Limb (tissue), 2 donors: ENCODE measurements at regions not wholly inside any gene's neighbourhood (a gene's known extent, or its start where the extent isn't known, plus 50 kb on each side); places are given as distances from the start of the nearest gene placed in this dataset.
A peak's percentile ranks its signal among the peaks of the same experiment; 100 is the strongest.

Source experiments
- DNase-seq, 2 donors: peaks; one replicate each; pipeline ENCODE4 v3.0.0-alpha.2; 2016; ENCODE audit errors: extremely low spot score in 2 of 2

DNA sequence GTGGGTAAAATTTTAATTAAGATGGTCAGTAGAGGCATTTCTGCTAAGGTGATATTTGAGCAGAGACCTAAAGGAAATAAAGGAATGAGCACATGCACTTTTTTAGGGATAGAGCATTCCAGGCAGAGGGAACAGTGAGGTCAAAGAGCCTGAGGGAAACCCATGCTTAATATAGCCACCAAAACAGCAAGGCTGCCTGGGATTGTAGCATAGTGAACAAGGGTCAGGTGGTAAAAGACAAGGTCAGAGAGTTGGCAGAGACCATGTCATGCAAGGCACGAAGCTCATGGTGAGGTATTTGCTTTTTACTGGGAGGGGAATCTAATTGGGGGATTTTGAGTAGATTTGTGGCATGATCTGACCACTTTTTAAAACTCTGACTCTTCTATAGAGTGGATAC, 344.6 kb upstream of the LRRC7 start:
- DNase-seq, result no peak

DNA sequence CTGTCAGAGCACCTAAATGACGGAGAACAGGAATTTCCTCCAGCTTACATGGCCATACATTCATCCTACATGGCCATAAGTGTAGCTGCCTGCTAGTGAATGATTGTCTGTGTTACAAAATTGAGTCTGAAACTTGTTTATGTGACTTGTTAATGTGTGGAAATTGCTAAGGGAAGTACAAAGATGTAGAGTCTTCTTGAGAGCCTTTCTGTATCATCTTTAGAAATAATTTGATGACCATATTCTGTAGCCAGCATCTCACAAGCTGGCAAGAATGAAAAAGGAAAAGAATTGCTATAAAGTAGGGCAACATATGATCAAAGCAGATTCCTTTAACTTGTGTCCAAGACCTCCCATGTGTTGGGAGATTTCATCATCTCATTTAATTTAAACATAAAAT, 339.2 kb upstream of the LRRC7 start:
- no peak for DNase-seq

DNA sequence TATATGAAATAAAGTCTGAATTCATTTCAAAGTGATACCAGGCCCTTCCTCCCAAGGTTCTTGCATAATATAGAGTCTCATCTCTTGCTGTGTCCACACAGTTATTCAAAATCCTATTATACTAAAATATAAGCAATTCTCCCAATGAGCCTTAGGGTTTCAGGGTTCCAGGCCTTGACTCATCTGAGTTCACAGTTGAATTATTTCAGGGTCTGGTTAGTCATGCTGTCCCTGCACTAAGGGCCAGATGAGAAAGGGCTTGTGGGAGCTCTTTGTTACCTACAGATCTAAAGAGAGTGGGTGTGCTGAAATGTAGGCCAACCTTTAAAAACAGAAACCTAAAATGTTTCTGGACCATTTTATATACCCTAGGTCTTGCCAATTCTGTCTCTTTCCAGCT, 337.5 kb upstream of the LRRC7 start:
- DNase-seq, result no peak

DNA sequence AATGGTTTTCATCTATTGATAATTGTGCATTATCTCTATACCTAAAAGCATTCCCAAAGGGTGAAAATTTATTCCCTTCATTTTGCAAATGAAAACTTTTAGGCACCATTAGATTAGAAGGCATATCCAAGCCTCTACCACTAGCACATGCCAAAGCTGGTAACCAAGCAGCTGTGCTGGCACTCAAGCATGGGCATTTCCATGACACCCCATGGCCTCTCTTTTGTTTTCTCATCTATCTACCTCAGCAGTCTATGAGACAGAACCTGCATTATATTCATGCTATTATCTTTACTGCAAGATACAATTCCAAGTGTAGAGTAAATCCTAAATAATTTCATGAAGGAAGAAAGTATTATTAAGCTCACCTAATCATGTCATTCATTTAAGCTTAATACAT, 334.3 kb upstream of the LRRC7 start:
- no peak for DNase-seq

DNA sequence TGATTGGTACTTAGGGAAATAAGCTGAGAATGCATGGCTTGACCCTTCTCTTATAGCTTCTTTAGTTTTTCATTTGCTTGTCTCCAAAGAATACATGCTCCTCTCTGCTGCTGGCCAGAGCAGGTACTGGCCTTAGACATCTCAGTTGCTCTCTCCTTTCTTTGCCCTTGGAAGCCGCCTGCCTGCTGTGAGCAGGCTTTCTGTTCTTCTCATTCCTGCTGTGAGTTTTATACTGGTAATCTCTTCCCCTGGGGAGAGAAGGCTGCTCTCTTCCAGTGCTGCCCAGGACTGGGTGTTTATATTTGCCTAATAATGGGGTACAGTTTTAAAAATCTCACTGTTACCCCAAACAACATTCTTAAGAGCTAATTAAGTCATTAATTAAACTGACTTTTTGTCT, 323.5 kb upstream of the LRRC7 start:
- no peak for DNase-seq

DNA sequence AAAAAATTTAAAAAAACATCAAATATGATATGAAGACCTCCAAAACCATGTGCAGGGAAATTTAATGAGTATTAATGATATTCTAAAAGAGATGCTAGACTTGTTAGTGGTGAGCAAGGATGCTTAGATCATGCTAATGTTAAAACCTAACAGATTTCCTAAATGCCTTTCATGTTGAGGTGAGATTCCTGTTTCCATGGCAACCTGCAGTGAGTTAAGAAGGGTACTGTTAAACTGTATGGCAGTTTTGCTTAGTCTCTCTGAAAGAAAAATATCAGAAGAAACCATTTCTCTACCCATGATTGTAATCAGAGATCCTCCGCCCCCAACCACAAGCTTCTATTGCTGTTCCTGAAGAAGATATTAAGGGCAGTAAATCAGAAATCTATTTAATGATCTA, 321.6 kb upstream of the LRRC7 start:
- DNase-seq, result no peak

DNA sequence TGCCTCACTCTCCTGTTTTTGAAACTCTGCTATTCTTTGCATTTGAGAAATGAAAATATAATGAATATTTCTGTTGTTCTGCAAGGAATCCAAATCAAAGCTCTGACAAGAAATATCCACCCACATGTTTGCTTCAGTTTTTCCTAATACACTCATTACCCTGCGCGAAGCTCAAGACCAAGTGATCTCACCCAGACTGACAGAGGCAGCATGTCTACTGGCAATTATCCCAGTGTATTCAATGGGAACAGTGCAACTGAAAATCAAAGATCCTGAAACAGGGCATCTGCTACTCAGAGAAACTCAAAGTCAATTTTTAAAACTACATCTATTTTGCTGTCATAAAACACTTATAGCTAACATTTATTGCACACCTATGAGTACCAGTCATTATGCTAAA, 321.0 kb upstream of the LRRC7 start:
- DNase-seq, result peak in 1 of 2 donors; percentile 20

DNA sequence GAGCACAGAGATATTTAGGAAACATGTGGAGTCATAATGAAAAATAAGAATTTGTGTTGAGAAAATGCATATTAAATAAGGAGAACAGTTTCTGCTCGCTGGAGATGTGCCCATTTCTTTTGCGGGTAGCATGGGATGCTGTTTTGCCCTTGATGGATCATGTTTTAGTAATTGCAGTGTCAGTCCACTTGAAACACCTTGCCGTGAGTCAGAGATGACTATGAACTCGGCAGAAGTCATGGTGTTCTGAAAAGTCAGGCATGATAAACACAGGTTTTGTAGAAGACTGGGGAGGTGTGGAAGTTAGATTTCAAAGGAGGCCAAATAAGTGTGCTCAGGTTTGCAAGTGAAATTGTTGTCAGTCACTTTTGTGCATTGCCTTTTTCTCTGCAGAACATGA, 315.0 kb upstream of the LRRC7 start:
- no peak for DNase-seq

DNA sequence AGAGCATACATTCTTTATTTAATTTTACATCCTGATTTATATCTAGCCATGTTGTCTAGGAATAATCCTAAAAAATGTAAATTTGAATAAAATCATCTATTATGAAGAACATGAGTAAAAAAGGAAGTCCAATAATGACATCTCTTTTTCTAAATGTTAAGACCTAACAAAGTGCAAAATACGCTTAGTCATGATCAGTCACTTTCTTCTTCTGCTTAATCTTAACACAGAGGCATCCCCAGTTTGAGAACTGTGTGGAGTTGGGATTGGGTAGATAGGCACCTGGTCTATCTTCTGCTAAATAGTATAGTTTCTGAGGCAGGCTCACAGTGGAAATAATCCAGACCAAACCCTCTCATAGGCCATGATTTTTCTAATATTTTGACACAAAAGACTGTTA, 311.7 kb upstream of the LRRC7 start:
- DNase-seq, result no peak

DNA sequence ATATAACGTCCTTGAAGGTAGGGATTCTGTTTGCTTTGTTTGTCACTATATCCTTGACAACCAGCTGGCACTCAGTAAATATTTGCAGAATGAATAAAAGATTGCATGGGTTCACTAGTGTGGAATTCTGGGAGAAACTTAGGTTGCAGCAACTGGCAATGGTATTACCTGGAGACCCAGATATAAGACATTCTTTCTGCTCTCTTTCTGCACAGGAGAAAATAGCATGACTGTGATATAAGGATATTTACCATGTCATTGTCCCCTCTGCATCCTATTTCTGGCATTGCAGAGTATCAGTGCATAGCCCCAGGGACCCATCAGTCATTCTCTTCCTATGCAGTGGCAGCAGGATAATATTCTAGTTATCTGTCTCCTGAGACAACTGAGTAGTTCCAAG, 308.9 kb upstream of the LRRC7 start:
- no peak for DNase-seq

DNA sequence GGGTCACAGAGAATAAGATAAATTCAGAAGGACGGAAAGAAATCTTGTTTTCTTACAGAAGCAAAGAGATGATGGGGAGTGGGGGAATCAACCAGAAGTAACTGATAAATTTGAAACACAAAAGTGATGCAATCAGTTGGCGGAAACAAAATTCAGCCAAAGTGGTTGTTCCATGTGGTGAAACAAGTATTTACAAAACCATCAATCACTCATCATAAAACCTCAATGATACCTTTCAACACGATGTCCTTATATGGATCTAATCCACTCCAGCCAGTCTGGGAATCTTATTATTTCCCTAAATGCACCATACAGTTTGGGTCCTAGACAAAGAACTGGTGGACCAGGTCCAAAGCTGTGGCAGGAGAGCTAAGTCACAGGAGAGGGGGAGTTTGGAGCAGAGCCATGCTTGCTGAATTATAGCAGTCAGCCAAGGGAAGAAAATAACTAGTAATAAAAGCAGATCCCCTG, 303.8 kb upstream of the LRRC7 start:
- peak; percentile 50 to 51 for DNase-seq

DNA sequence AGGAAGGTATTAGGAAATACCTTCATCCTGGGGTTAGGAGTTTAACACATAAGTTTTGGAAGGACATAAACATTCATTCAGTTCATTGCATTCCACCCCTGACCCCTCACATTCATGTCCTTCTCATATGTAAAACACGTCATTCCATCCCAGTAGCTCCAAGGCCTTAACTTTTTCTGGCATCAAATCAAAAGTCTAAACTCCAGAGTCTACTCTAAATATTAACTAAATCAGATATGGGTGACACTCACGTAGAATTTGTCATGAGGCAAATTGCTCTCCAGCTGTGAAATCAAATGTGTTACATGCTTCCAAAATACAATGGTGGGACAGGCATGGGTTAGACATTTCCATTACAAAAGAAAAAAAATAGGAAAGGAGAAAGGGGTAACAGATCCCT, 298.2 kb upstream of the LRRC7 start:
- no peak for DNase-seq

DNA sequence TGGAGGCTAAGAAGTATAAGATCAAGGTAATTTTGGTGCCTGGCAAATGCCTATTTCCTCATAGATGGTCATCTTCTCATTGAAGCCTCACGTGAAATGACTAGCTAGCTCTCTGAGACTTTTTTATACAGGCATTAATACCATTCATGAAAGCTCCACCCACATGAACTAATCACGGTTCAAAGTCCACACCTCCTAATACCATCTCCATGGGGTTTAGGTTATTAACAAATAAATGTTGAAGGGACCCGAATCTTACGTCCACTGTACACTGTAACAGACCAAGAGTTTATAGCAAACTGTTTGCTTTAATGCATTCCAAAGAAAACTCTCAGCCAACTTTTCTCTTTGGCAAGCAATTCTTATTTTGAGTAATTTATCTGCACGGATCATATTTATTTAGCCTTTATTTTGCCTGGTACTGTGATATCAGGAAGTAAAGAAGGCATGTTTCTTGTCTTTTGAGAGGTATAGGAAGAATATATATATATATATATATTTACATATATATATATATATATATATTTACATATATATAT, 296.1 kb upstream of the LRRC7 start:
- DNase-seq, result no peak

DNA sequence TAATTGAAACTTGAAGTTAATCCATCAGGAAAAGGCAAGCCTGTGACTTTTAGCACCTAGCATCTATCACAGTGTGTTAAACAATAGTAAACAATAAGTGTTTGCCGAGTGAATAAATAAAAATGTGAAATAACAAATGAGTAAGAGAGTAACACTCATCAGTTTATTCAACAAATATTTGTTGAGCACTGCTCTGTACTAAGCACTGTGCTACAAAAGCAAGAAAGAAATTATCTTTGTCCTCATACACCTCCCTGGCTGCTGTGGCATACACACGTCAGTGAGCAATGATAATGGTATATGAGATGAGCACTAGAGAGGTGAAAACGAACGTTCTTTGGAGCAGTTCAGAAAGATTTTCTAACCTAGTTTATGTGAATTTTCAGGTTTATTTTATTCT, 295.0 kb upstream of the LRRC7 start:
- DNase-seq, result no peak

DNA sequence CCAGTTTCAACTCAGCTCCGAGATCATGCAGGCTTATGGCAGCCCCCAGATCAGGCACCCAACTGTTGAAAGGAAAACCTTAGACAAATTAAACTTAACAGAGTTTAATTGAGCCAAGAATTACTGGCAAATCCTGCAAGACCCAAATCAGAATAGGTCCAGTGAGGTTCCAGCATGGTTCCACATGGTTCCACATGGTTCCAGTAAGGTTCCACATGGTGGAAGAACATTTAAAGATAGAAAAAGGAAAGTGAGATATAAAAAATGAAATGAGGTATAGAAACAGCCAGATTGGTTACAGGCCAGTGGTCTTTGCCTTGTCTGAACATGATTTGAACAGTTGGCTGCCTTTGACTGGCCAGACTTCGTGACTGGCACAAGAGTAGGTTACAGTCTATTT, 288.8 kb upstream of the LRRC7 start:
- DNase-seq, result no peak

DNA sequence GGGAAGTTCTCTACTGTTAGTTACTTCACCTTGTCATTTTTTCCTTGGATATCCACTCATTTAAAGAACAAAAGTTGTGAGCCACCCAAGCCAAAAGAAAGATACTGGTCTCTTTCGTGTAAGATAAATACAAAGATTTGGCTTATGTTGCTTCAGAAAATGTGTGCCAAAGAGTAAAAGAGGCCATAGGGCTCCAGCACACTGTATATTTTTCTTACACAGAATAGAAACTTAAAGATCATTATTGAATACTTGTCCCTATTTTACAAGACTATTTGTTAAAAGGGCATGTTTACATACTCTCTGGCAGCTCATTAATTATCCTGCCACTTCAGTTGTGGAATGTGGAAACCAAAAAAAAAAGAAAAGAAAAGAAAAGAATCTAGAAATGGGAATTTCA, 284.2 kb upstream of the LRRC7 start:
- DNase-seq, result no peak

DNA sequence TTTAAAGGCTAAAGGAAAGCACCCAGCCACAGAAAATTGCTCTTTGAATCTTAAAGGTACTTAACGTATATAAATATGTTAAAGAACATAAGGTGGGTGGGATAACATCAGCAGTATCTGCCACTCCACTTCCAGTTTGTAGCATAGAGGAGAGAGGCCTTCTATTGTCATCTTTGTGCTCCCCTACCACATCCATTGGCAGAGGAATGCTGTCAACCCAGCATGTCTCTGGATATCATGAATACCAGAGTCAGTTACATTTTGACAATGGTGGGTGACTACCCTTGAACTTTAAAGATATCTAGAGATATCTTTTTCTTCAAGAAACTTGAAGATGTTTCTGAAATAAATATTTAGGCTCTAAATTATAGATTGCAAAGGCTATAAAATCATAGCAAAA, 283.2 kb upstream of the LRRC7 start:
- DNase-seq, result no peak

DNA sequence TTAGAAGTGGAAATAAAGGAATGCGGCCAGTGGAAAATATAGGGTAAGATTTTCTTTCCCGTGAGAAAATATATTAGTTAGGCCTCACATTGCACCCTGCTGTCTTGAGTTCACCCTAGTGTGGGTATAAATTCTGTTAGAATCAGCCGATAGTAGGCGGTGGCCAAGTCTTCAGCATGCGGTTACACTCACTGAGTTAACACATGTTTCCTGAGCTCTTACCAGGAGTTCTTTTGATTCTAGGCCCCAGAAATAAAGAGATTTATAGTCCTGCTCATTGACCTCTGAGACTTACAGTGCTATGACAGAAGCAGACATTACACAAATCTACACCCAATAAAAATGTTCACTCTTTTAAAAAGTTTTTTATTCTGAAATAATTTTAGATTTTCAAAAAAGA, 279.3 kb upstream of the LRRC7 start:
- no peak for DNase-seq

DNA sequence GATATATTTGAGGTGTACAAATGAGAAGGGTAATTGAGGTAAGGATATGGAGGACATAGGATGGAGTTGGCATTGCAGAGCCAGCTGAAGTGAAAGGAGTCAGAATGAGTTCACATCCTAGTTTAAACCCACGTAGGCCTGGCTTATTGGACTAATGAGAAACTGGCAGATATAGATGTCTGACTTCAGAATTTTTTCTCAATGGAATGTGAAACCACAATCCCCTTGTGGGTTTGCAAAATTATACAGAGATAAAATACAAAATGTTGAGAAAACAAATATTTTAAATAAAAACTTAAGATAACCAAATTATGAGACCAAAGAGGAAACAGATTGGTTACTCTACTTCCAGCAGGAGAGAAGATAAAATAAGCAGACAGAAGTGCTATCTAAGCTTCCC, 277.4 kb upstream of the LRRC7 start:
- DNase-seq, result no peak

DNA sequence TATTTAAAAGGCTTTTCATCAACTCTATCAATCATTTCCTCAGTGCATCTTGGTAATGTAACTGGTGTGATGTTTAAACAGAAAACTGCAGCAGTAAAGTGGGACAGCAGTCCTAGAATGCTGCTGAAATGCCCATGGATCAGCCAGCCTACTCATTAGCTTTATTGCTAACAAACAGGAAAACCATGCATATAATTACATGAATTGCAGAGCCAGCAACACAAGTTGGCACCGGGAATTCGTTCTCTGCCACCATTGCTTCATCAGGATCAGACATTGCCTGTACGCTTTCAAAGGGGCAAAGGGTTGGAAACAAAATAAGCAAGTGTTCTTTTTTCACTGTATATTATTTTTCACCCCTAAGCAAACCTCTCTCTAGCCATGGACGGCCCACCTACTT, 276.2 kb upstream of the LRRC7 start:
- DNase-seq, result no peak

DNA sequence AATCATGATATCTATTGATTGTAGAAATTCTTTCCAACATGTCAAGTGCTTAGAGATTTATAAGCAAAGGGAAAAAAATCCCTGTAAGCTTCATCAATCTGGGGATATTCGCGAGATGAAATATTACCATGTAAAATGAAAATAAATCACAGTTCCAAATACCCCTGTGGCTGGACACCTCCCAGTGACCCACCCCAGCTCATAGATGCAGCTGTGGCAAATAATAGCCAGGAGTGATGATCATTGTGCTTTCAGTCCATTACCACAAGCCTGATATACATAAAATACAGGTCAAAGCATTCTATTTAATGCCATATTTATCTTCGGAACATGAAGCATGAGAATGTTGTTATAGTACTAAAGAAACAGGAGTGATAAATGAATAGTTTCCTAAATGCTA, 274.9 kb upstream of the LRRC7 start:
- DNase-seq, result no peak

DNA sequence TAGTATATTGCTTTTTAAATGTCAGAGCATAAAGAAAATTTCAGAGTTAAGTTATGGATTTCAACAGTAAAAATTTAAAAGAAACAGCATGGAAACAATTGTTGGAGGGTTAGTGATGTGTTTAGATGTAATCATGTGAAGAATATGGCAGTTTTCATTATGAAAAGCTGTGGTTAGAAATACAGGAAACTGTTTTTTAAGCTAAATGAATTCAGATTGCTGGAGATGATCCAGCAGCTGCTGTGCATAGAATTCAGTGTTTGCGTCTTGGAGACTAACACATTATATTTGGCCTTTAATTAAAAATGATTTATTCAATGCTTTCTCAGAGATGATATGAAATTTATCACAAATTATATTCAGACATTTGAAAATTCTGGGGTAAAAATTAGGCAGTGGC, 273.6 kb upstream of the LRRC7 start:
- DNase-seq, result no peak

DNA sequence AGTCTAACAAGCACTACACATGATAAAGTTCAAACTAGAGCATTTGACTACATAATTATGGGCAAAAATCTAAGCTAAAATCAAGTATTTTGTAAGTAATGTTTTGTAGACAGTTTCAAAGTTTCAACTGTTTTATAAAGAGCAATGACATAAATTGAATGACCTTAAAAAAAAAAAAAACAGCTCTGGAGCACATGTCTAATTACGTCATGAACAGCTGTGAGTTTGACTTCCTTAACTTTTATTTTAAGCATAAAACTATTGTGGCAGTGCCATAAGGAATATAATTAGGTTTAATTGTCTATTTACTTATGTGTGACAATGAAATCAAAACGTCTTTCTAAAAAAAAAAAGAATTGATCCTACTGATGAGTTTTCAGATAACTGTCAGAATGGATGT, 272.5 kb upstream of the LRRC7 start:
- no peak for DNase-seq

DNA sequence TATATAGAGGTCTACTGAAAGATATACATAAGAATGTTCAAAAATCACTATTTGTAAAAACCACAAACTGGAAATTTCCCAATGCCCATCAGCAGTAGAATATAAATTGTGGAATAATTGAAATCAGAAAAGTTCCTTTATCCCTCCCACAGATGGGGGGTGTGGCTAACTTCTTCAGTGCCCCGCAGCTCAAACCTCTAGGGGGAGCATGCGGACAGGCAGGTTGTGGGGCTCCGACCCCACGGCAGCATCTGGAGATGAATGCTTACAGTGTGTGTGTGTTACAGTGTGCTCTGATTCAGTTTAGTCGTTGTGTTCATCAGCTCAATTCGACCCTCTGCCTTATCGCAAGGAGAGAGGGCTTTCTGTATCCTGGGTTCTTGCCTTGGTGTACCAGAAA, 262.1 kb upstream of the LRRC7 start:
- no peak for DNase-seq
